ENCODE measurements at regions not wholly inside any gene's neighbourhood (a gene's known extent, or its start where the extent isn't known, plus 50 kb on each side); places are given as distances from the start of the nearest gene placed in this dataset.
"Not testable (repeated sequence)": the region's sequence is repeated elsewhere in the genome, so short reads cannot be mapped to it uniquely, and the experiment has no call there.

GRCh38 chr5:62825623-62826220 is 247.1 kb downstream of the LRRC70 start:
- no peak for DNase-seq

- DNase-seq, result no peak
Observed at GRCh38 chr5:62824936-62825335, 246.3 kb downstream of the LRRC70 start.

GRCh38 chr5:62817043-62817442 is 238.4 kb downstream of the LRRC70 start:
- not testable (repeated sequence) for DNase-seq

- no peak for DNase-seq
Observed at GRCh38 chr5:62814991-62815390, 236.4 kb downstream of the LRRC70 start.

GRCh38 chr5:62812621-62813255 is 234.1 kb downstream of the LRRC70 start:
- no peak for DNase-seq

- DNase-seq, result not testable (repeated sequence)
Observed at GRCh38 chr5:62804819-62805218, 226.2 kb downstream of the LRRC70 start.

- DNase-seq, result no peak
Observed at GRCh38 chr5:62795926-62796325, 217.3 kb downstream of the LRRC70 start.

GRCh38 chr5:62794456-62794855 is 215.8 kb downstream of the LRRC70 start:
- no peak for DNase-seq

GRCh38 chr5:62791059-62791458 is 212.4 kb downstream of the LRRC70 start:
- DNase-seq, result no peak

GRCh38 chr5:62790348-62790747 is 211.7 kb downstream of the LRRC70 start:
- DNase-seq, result no peak

GRCh38 chr5:62786099-62786498 is 207.5 kb downstream of the LRRC70 start:
- no peak for DNase-seq

- no peak for DNase-seq
Observed at GRCh38 chr5:62785588-62785987, 207.0 kb downstream of the LRRC70 start.

- no peak for DNase-seq
Observed at GRCh38 chr5:62783374-62784057, 204.9 kb downstream of the LRRC70 start.

- no peak for DNase-seq
Observed at GRCh38 chr5:62780888-62781287, 202.3 kb downstream of the LRRC70 start.

- DNase-seq, result no peak
Observed at GRCh38 chr5:62780230-62780629, 201.6 kb downstream of the LRRC70 start.

GRCh38 chr5:62779010-62779422 is 200.4 kb downstream of the LRRC70 start:
- DNase-seq, result no peak

- DNase-seq, result no peak
Observed at GRCh38 chr5:62778316-62779009, 199.8 kb downstream of the LRRC70 start.

- not testable (repeated sequence) for DNase-seq
Observed at GRCh38 chr5:62777081-62777480, 198.5 kb downstream of the LRRC70 start.

GRCh38 chr5:62776592-62776991 is 198.0 kb downstream of the LRRC70 start:
- not testable (repeated sequence) for DNase-seq

GRCh38 chr5:62773460-62773859 is 194.8 kb downstream of the LRRC70 start:
- no peak for DNase-seq

GRCh38 chr5:62771341-62771740 is 192.7 kb downstream of the LRRC70 start:
- no peak for DNase-seq

GRCh38 chr5:62767650-62768049 is 189.0 kb downstream of the LRRC70 start:
- no peak for DNase-seq

GRCh38 chr5:62767077-62767476 is 188.5 kb downstream of the LRRC70 start:
- DNase-seq, result no peak

- DNase-seq, result no peak
Observed at GRCh38 chr5:62762503-62762902, 183.9 kb downstream of the LRRC70 start.
